K562 (cell line): ENCODE measurements at regions not wholly inside any gene's neighbourhood (a gene's known extent, or its start where the extent isn't known, plus 50 kb on each side); places are given as distances from the start of the nearest gene placed in this dataset.

ENCODE experiments used
- ATAC-seq: fragments of 200-7000 bp; cut with Tn5 transposase; 3 replicates; pipeline ENCODE4 v1.9.1; 2020; ENCODE audit warnings: moderate library complexity
- BruUV-seq: library from RNA; stranded (reverse); fragments of 400-500 nt; replicated peaks from 2 replicates; lab custom pipeline; 2021; lab: Mats Ljungman, UMichigan
- CTCF ChIA-PET: fragments of 300-600 bp; formaldehyde crosslinking; extraction: SDS; loops from one replicate; lab custom pipeline; 2021; ENCODE audit warnings: low intra/inter-chr PET ratio; lab: Yijun Ruan, JAX
- POLR2A ChIA-PET: fragments of 300-600, 350-650 bp; sonication (Branson Sonifier 250); formaldehyde crosslinking; extraction: SDS; loops from one replicate; lab custom pipeline; 2021; ENCODE audit warnings: antibody characterized with exemption, inconsistent platforms; lab: Yijun Ruan, JAX
- DNase-seq, 4 experiments: peaks; one replicate each; pipeline versions ENCODE4 v3.0.0 to v3.0.0-alpha.2; 2011 to 2018; ENCODE audit warnings: low spot score in 3 of 4, mixed read lengths in 3 of 4; ENCODE audit errors: extremely low read depth in 1 of 4
- FAIRE-seq: peaks from 2 replicates; lab custom pipeline; 2011; peaks lifted over from hg19 to GRCh38; lab: Jason Lieb, UNC
- H2AFZ ChIP-seq: 2 replicates; pipeline ENCODE4 v1.6.0; 2011; ENCODE audit warnings: low read depth, low read length, control low read depth, inconsistent platforms
- H3K27ac ChIP-seq: fragments of 200-600 bp; 3 replicates; pipeline ENCODE4 v1.8.0; 2011; ENCODE audit warnings: low read depth, mild to moderate bottlenecking, control low read depth, inconsistent platforms, low read length, moderate library complexity, mixed read lengths; ENCODE audit errors: extremely low read depth
- H3K27me3 ChIP-seq, 2 experiments: fragments of 300-600 bp in 1 of 2; 2 replicates in 1 of 2; 3 replicates in 1 of 2; pipeline versions ENCODE4 v1.6.0 to v1.8.0; 2011; ENCODE audit warnings: inconsistent platforms in 2 of 2, low read length in 2 of 2, mild to moderate bottlenecking in 1 of 2, mixed read lengths in 1 of 2, moderate library complexity in 1 of 2; ENCODE audit not compliant: control insufficient read depth in 2 of 2, insufficient read depth in 2 of 2
- H3K36me3 ChIP-seq: fragments of 300-600 bp; 3 replicates; pipeline ENCODE4 v1.8.0; 2011; ENCODE audit warnings: mild to moderate bottlenecking, low read length, inconsistent platforms; ENCODE audit not compliant: control insufficient read depth, insufficient read depth
- H3K4me1 ChIP-seq, 2 experiments: fragments of 200-600 bp in 1 of 2; replicated peaks in 1 of 2; 2 replicates in 1 of 2; 3 replicates in 1 of 2; pipeline versions ENCODE4 v1.5.1 to v1.8.0; 2011; ENCODE audit warnings: inconsistent platforms in 2 of 2, low read length in 2 of 2, mild to moderate bottlenecking in 1 of 2, mixed read lengths in 1 of 2, moderate library complexity in 1 of 2; ENCODE audit not compliant: control insufficient read depth in 2 of 2, insufficient read depth in 2 of 2
- H3K4me2 ChIP-seq: 2 replicates; pipeline ENCODE4 v1.6.1; 2011; ENCODE audit warnings: low read length, control low read depth, inconsistent platforms, mixed read lengths; ENCODE audit not compliant: insufficient read depth
- H3K4me3 ChIP-seq: fragments of 200-600 bp; sonication (generic), shearing (Covaris generic); 2 replicates; pipeline ENCODE4 v1.5.1; 2016; ENCODE audit warnings: control low read depth, inconsistent platforms
- H3K79me2 ChIP-seq: fragments of 200-600 bp; 3 replicates; pipeline ENCODE4 v1.8.0; 2011; ENCODE audit warnings: low read length, inconsistent platforms; ENCODE audit not compliant: control insufficient read depth, insufficient read depth
- H3K9ac ChIP-seq, 2 experiments: 2 replicates each; pipeline versions ENCODE4 v1.6.0 to v1.6.1; 2011; ENCODE audit warnings: low read depth in 2 of 2, low read length in 2 of 2, control low read depth in 1 of 2, inconsistent platforms in 1 of 2, mild to moderate bottlenecking in 1 of 2, mixed read lengths in 1 of 2; ENCODE audit not compliant: insufficient read depth in 1 of 2
- H3K9me1 ChIP-seq: one replicate; pipeline ENCODE4 v1.6.0; 2011; ENCODE audit warnings: inconsistent platforms, mild to moderate bottlenecking, low read length, moderate library complexity; ENCODE audit not compliant: control insufficient read depth, insufficient read depth
- H3K9me3 ChIP-seq: replicated peaks from 2 replicates; pipeline ENCODE4 v1.5.1; 2011; ENCODE audit warnings: low read depth, low read length, inconsistent platforms; ENCODE audit not compliant: control insufficient read depth, insufficient read depth
- H4K20me1 ChIP-seq: replicated peaks from 2 replicates; pipeline ENCODE4 v1.6.1; 2011; ENCODE audit warnings: low read length, inconsistent platforms, mixed read lengths; ENCODE audit not compliant: control insufficient read depth, insufficient read depth
- BCL6 ChIP-seq: fragments of 250-450 bp; sonication (Bioruptor Pico); IDR thresholded peaks from 2 replicates; pipeline ENCODE4 v1.4.0; 2020
- BCOR ChIP-seq: fragments of 450-650 bp; IDR thresholded peaks from 2 replicates; pipeline ENCODE4 v1.6.1; 2016
- FOXK2 ChIP-seq, 2 experiments: fragments of 450-650 bp; IDR thresholded peaks in 1 of 2; conservative IDR thresholded peaks in 1 of 2; 2 replicates each; pipeline ENCODE4 v1.6.1; 2016; ENCODE audit warnings: low read depth in 2 of 2, mild to moderate bottlenecking in 1 of 2
- GABPA ChIP-seq: fragments of 200-800 bp; sonication (Bioruptor generic); conservative IDR thresholded peaks from 2 replicates; pipeline ENCODE4 v1.6.1; 2016; ENCODE audit warnings: low read depth, missing genetic modification characterization, missing compliant biosample characterization
- HMG20A ChIP-seq: fragments of 450-650 bp; formaldehyde crosslinking; conservative IDR thresholded peaks from 2 replicates; pipeline ENCODE4 v1.4.0; 2020; ENCODE audit warnings: mild to moderate bottlenecking, mixed read lengths
- PATZ1 ChIP-seq: fragments of 250-450 bp; sonication (Bioruptor Pico); IDR thresholded peaks from 2 replicates; pipeline ENCODE4 v1.5.0; 2020; ENCODE audit warnings: mild to moderate bottlenecking, borderline replicate concordance
- PTTG1 ChIP-seq: fragments of 450-650 bp; IDR thresholded peaks from 2 replicates; pipeline ENCODE4 v1.6.1; 2016; ENCODE audit warnings: low read depth, mild to moderate bottlenecking, missing genetic modification characterization, missing compliant biosample characterization
- SPI1 ChIP-seq: IDR thresholded peaks from 2 replicates; pipeline ENCODE4 v1.6.1; 2011; ENCODE audit warnings: low read depth, low read length, control low read depth, borderline replicate concordance
- STAT5B ChIP-seq: fragments of 250-450 bp; sonication (Bioruptor Pico); IDR thresholded peaks from 2 replicates; pipeline ENCODE4 v1.8.0; 2021; ENCODE audit warnings: mild to moderate bottlenecking, inconsistent platforms
- WGBS: fragments of 100-300 bp; shearing (Covaris generic); methylation state at CpG from one replicate; pipeline ENCODE4 v1.1.6; 2016; ENCODE audit warnings: low coverage, mixed read lengths; ENCODE audit not compliant: insufficient coverage; ENCODE audit errors: missing lambda C conversion rate; 5-methylcytosine and 5-hydroxymethylcytosine counted together
- in situ Hi-C: fragments of 300-500 bp; cut with MboI; formaldehyde crosslinking; loops from 4 replicates; pipeline ENCODE4 v1.15.0; 2018; ENCODE audit warnings: inconsistent platforms, mixed read lengths
- intact Hi-C: fragments of 100-400 bp; cut with micrococcal nuclease; formaldehyde crosslinking; loops from 2 replicates; pipeline ENCODE4 v1.14.2; 2022

DNA sequence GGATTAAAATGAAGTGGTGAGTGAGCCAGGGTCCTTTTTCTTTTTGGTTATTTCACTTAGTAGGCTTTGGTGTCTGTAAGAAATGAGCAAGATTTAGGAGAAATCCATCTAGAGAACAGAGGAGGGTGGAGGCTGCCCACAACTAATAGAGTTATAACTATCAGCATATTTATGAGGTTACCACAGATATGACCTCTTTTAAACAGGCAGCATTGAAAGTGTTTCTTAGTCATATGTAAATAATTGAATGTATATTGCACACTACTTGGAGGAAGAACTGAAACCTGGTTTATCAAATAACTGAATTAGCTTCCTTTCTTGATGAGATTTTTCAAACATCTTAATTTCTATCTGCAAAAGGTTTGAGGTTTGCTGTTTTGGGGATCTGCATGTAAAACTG lies 483.1 kb upstream of the PIK3R1 start:
- H3K9me1 ChIP-seq = no peaks in the 10 kb centered on the region
- BruUV-seq = no TSS peak
- no peak for DNase-seq
- in situ Hi-C loops = no loop called here
- H3K4me3 ChIP-seq = no peak overlapping the region
- CTCF ChIA-PET = no interaction called here
- POLR2A ChIA-PET = no interaction called here
- no peak overlapping the region for H3K4me2 ChIP-seq
- H3K79me2 ChIP-seq = no peaks in the 10 kb centered on the region
- H3K27me3 ChIP-seq = no peaks in the 10 kb centered on the region
- no peaks in the 10 kb centered on the region for H3K4me1 ChIP-seq
- H3K9me3 ChIP-seq = no peaks in the 10 kb centered on the region
- intact Hi-C loops = no loop called here
- H3K36me3 ChIP-seq = no peaks in the 10 kb centered on the region
- H2AFZ ChIP-seq = no peak overlapping the region
- no peak overlapping the region for H3K27ac ChIP-seq
- TF ChIP-seq BCOR (no peak), PTTG1 (tag) (no peak)
- no peaks in the 10 kb centered on the region for H4K20me1 ChIP-seq
- H3K9ac ChIP-seq = no peak overlapping the region
- no peak for ATAC-seq
- FAIRE-seq = no peak

DNA sequence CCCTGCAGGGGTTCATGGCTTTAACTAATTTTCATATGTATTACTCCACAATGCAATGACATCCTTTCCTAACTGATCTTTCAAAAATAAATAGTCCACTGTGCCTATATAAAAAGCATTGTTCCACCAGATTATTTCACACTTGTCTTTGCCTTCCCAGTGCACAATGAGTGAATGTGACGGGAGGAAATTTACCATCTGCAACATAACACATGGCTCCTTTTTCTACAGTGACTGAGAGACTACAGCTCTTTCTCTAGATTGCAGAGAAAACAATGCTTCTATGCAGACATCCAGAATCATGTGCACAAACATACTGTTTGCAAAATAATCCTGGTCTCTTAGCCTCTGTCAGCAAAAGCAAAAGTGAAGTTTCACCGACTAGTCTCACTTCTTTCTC lies 483.7 kb upstream of the PIK3R1 start:
- FAIRE-seq (no peak), ATAC-seq (no peak), DNase-seq (no peak)
- Histone ChIP-seq H2AFZ (no peak overlapping the region), H3K36me3 (no peaks in the 10 kb centered on the region), H3K4me3 (no peak overlapping the region), H3K27ac (no peak overlapping the region), H3K4me1 (no peaks in the 10 kb centered on the region), H3K27me3 (no peaks in the 10 kb centered on the region), H4K20me1 (no peaks in the 10 kb centered on the region), H3K79me2 (no peaks in the 10 kb centered on the region), H3K9ac (no peak overlapping the region), H3K9me3 (no peaks in the 10 kb centered on the region), H3K4me2 (no peak overlapping the region), H3K9me1 (no peaks in the 10 kb centered on the region)
- CTCF ChIA-PET = no interaction called here
- POLR2A ChIA-PET = no interaction called here
- WGBS = 15% methylated on average over 2 of the region's 2 CpGs
- TF ChIP-seq FOXK2 (conservative IDR thresholded peaks at IDR 0.05 in 1 of 2, IDR thresholded peaks at IDR 0.05 in 1 of 2; ENCODE audit: low read depth in 2 of 2) (no peak), HMG20A (CRISPR knock-in tag) (no peak), STAT5B (CRISPR knock-in tag) (no peak), BCL6 (CRISPR knock-in tag) (no peak), SPI1 (no peak), GABPA (tag) (no peak), PATZ1 (CRISPR knock-in tag) (no peak)
- in situ Hi-C loops = no loop called here
- BruUV-seq = no TSS peak
- intact Hi-C loops = no loop called here
